ENCODE measurements at regions not wholly inside any gene's neighbourhood (a gene's known extent, or its start where the extent isn't known, plus 50 kb on each side); places are given as distances from the start of the nearest gene placed in this dataset.

DNA sequence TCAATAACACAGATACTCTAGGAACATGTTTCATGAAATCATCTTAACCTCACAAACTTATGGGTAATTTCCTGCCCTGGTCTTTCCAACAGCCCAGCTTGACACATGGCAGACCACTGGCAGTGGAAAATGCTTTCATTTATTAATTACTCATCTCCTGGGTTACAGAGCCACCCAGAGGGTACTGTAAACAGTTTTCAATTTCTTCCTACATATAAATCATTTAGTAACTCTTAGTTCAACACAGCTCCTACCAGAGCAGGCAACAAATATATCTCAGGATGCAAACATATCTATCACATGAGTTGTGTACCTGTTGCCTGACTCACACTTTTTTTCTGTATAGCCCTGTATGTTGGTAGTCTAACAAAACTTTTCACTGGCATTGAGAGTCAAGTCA lies 99.2 kb upstream of the VRK2 start:
- H3K27me3 ChIP-seq (ENCODE audit: insufficient read depth, low read length), result no peaks in the 10 kb centered on the region
- no peak overlapping the region for H2AK5ac ChIP-seq (ENCODE audit: insufficient read length, low read length)
- H4K8ac ChIP-seq (replicated peaks; ENCODE audit: insufficient read length, low read depth, low read length), result no peak overlapping the region
- H4K5ac ChIP-seq (ENCODE audit: insufficient read length, low read depth, low read length), result no peak overlapping the region
- no peak overlapping the region for H2BK15ac ChIP-seq (ENCODE audit: low read depth, low read length)
- no peak overlapping the region for H2BK12ac ChIP-seq (ENCODE audit: insufficient read length, low read depth, low read length)
- no peak overlapping the region for H4K91ac ChIP-seq (ENCODE audit: insufficient read length, low read depth, low read length)
- Mint-ChIP-seq H3K27ac (no peak overlapping the region), H3K36me3 (ENCODE audit: insufficient read depth in 1 of 3, low read depth in 3 of 3) (no peaks in the 10 kb centered on the region), H3K4me1 (peaks cover 0 to 6% of the 10 kb centered on the region in 2 experiments; a peak in 2 of 4 replicates), H3K4me3 (no peak overlapping the region), H3K27me3 (ENCODE audit: low read depth) (no peaks in the 10 kb centered on the region), H3K9me3 (no peaks in the 10 kb centered on the region)
- no peaks in the 10 kb centered on the region for H3K4me1 ChIP-seq (ENCODE audit: insufficient read depth, low read length)
- H3K23ac ChIP-seq (ENCODE audit: insufficient read length, low read depth, low read length), result no peak overlapping the region
- no peak overlapping the region for H3K9ac ChIP-seq (ENCODE audit: extremely low read depth, insufficient read length, low read length)
- no peak overlapping the region for H3K4me2 ChIP-seq (ENCODE audit: insufficient read depth, insufficient read length, low read length)
- no peak overlapping the region for H3K56ac ChIP-seq (ENCODE audit: insufficient read length, low read depth, low read length)
- no peak overlapping the region for H2BK120ac ChIP-seq (ENCODE audit: low read depth, low read length, poor library complexity, severe bottlenecking)
- no peak overlapping the region for H3K18ac ChIP-seq (ENCODE audit: insufficient read length, low read depth, low read length)
- H2AFZ ChIP-seq (ENCODE audit: low read length), result no peak overlapping the region
- no peak for DNase-seq
- H3K23me2 ChIP-seq (ENCODE audit: insufficient read length, low read depth, low read length, poor library complexity, severe bottlenecking), result no peaks in the 10 kb centered on the region
- TF ChIP-seq, protein P1, sequence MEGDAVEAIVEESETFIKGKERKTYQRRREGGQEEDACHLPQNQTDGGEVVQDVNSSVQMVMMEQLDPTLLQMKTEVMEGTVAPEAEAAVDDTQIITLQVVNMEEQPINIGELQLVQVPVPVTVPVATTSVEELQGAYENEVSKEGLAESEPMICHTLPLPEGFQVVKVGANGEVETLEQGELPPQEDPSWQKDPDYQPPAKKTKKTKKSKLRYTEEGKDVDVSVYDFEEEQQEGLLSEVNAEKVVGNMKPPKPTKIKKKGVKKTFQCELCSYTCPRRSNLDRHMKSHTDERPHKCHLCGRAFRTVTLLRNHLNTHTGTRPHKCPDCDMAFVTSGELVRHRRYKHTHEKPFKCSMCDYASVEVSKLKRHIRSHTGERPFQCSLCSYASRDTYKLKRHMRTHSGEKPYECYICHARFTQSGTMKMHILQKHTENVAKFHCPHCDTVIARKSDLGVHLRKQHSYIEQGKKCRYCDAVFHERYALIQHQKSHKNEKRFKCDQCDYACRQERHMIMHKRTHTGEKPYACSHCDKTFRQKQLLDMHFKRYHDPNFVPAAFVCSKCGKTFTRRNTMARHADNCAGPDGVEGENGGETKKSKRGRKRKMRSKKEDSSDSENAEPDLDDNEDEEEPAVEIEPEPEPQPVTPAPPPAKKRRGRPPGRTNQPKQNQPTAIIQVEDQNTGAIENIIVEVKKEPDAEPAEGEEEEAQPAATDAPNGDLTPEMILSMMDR (conservative IDR thresholded peaks at IDR 0.05), result no peak
- no peaks in the 10 kb centered on the region for H3K79me2 ChIP-seq (ENCODE audit: insufficient read depth, low read length)
- no peak overlapping the region for H2BK20ac ChIP-seq (ENCODE audit: low read depth, low read length, poor library complexity, severe bottlenecking)
- H3K14ac ChIP-seq (ENCODE audit: insufficient read depth, low read length), result no peak overlapping the region
- no peak overlapping the region for H3K4ac ChIP-seq (ENCODE audit: low read depth, low read length)
- H3K9me3 ChIP-seq (ENCODE audit: control insufficient read depth, low read depth, low read length), result no peaks in the 10 kb centered on the region
- H2BK5ac ChIP-seq (ENCODE audit: insufficient read length, low read length), result no peak overlapping the region
- no peaks in the 10 kb centered on the region for H3K79me1 ChIP-seq (ENCODE audit: insufficient read depth, low read depth, low read length, poor library complexity, severe bottlenecking)
- no peak overlapping the region for H3T11ph ChIP-seq (ENCODE audit: low read length)
- H4K20me1 ChIP-seq (ENCODE audit: control insufficient read depth, insufficient read depth, insufficient read length), result no peaks in the 10 kb centered on the region
- no peak overlapping the region for H3K27ac ChIP-seq (ENCODE audit: insufficient read length, low read depth, low read length)

Data from H9 (cell line).